Thyroid gland (tissue), 4 donors: ENCODE measurements at regions not wholly inside any gene's neighbourhood (a gene's known extent, or its start where the extent isn't known, plus 50 kb on each side); places are given as distances from the start of the nearest gene placed in this dataset.

Experiments used
- DNase-seq, 2 donors: peaks; one replicate each; pipeline ENCODE4 v3.0.0-alpha.2; 2019
- H3K27ac ChIP-seq, 3 donors: fragments of 200-600 bp; sonication (generic); 1 replicate in 2 of 3; 2 replicates in 1 of 3; pipeline ENCODE4 v1.5.1; 2016 to 2019; ENCODE audit warnings: mild to moderate bottlenecking in 1 of 3, moderate library complexity in 1 of 3
- H3K27me3 ChIP-seq: fragments of 200-600 bp; sonication (generic); one replicate; pipeline ENCODE4 v1.5.1; 2019
- H3K36me3 ChIP-seq, 2 donors: fragments of 200-600 bp; sonication (generic); one replicate each; pipeline ENCODE4 v1.5.1; 2016 to 2019
- H3K4me1 ChIP-seq, 2 donors: fragments of 200-600 bp; sonication (generic); one replicate each; pipeline ENCODE4 v1.5.1; 2017 to 2019
- H3K4me3 ChIP-seq, 3 donors: fragments of 200-600 bp; sonication (generic); replicated peaks in 1 of 3; 1 replicate in 2 of 3; 2 replicates in 1 of 3; pipeline ENCODE4 v1.5.1; 2016; ENCODE audit warnings: mild to moderate bottlenecking in 1 of 3
- H3K9me3 ChIP-seq: fragments of 200-600 bp; sonication (generic); one replicate; pipeline ENCODE4 v1.5.1; 2017
- POLR2A ChIP-seq, 2 donors: fragments of 450-650 bp; IDR thresholded peaks; one replicate each; pipeline ENCODE4 v1.6.1; 2017; ENCODE audit warnings: antibody characterized with exemption in 2 of 2, mild to moderate bottlenecking in 2 of 2, moderate library complexity in 1 of 2
- WGBS, 2 donors: methylation state at CpG; one replicate each; pipeline ENCODE4 v1.1.5; 2017; 5-methylcytosine and 5-hydroxymethylcytosine counted together
- intact Hi-C: fragments of 100-400 bp; cut with DNase I; formaldehyde crosslinking; loops from one replicate; pipeline ENCODE4 v1.15.1; 2023
- TF ChIP-seq, protein P1 (sequence below), 6 experiments: fragments of 200-600 bp in 3 of 6; fragments of 450-650 bp in 3 of 6; sonication (generic) in 3 of 6; IDR thresholded peaks; one replicate each; pipeline ENCODE4 v1.5.1; 2016 to 2019; ENCODE audit warnings: antibody characterized with exemption in 6 of 6, mild to moderate bottlenecking in 2 of 6, inconsistent platforms in 1 of 6, moderate library complexity in 1 of 6

DNA sequence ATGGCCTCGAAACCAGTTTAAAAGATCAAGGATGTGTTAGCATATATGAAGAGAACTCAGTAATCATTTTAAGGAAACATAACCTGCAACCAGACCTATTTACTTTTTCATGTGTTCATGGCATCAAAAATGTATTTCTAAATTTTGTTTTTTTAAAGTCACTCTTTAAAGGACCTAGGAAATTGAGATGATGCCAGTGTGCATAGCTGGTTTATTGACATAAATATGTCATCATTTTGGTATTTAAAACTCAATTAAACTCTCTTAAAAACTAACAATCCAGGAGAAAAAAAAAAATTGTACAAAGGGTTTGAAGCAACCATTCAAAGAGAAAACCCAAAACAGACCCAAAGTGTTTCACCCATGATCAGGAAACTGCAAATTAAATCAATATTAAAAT is 198.9 kb upstream of the RND3 start:
- Histone ChIP-seq H3K9me3 (no peaks in the 10 kb centered on the region), H3K27ac (no peak overlapping the region), H3K27me3 (no peaks in the 10 kb centered on the region), H3K36me3 (no peaks in the 10 kb centered on the region), H3K4me1 (no peaks in the 10 kb centered on the region), H3K4me3 (no peak overlapping the region)
- intact Hi-C loops, result no loop called here
- DNase-seq, result no peak
- 92 to 94% methylated on average over 1 of the region's 1 CpG for WGBS, 2 donors
- TF ChIP-seq POLR2A (IDR thresholded peaks at IDR 0.05), result no peak
- TF ChIP-seq, protein P1, sequence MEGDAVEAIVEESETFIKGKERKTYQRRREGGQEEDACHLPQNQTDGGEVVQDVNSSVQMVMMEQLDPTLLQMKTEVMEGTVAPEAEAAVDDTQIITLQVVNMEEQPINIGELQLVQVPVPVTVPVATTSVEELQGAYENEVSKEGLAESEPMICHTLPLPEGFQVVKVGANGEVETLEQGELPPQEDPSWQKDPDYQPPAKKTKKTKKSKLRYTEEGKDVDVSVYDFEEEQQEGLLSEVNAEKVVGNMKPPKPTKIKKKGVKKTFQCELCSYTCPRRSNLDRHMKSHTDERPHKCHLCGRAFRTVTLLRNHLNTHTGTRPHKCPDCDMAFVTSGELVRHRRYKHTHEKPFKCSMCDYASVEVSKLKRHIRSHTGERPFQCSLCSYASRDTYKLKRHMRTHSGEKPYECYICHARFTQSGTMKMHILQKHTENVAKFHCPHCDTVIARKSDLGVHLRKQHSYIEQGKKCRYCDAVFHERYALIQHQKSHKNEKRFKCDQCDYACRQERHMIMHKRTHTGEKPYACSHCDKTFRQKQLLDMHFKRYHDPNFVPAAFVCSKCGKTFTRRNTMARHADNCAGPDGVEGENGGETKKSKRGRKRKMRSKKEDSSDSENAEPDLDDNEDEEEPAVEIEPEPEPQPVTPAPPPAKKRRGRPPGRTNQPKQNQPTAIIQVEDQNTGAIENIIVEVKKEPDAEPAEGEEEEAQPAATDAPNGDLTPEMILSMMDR (IDR thresholded peaks at IDR 0.05), result no peak

DNA sequence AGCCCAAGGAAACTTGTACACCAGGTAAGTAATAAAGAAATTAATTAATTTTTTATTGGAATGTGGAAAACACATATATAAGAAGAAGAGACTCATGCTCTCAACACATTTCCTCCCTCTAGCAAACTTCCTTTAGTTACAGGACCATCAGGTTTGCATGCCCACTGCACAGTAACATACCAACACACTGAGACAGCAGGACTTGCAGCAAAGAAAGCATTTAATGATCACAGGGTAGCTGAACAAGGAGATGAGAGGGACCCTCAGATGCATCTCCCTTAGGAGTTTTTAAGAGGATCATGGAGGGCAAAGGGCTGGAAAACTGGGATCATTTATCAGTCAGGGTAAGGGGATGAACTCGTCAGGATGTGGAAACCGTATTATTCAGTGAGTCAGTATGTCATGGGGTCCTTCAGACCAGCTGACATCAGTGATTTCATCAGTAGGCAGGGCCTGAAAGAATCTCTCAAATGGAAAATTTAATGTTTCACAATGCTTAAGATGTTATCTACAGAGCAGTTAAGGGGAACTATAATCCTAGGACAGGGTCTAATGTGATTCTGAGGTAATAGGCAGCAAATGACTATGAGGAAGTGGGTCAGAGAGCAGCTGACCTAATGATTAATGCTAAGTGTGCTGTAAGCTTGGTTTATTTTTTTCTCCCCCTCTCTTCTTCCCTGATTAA is 193.8 kb upstream of the RND3 start:
- no peak overlapping the region for H3K4me3 ChIP-seq
- H3K27ac ChIP-seq, result no peak overlapping the region
- TF ChIP-seq POLR2A (IDR thresholded peaks at IDR 0.05), result no peak
- TF ChIP-seq, protein P1 (IDR thresholded peaks at IDR 0.05), result no peak
- H3K9me3 ChIP-seq, result no peaks in the 10 kb centered on the region
- no peaks in the 10 kb centered on the region for H3K36me3 ChIP-seq
- 69 to 92% methylated on average over 2 of the region's 2 CpGs for WGBS, 2 donors
- no peaks in the 10 kb centered on the region for H3K4me1 ChIP-seq
- intact Hi-C loops, result no loop called here
- H3K27me3 ChIP-seq, result no peaks in the 10 kb centered on the region
- DNase-seq, result no peak

DNA sequence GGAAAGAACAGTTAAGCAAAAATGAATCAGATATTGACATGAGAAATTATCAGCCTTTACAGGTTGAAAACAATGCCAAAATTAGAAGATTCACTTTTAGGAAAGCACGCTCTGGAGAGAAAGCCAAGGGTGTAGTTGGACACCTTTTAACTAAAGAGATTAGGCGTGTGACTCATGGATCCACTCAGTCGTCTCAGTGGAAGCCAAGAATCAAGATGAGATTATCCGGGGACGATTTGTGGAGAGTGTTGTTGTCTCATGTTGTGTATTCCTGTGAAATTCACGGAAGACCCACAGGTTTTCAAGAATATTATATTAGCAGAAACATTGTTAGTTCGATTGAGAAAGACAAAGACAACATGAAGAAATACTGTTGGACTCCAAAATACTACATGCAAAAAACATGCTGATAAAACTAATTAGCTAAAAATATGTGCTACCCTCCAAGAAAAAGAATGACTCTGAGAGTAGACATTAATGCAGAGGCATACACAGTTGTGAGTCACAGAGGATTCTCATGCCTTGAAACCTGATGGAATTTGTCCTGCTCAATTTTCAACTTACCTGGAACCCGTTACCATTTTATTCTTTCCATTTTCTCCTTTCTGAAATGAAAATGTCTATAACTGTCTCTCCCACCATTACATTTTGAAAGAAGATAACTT is 192.1 kb upstream of the RND3 start:
- intact Hi-C loops, result no loop called here
- Histone ChIP-seq H3K27me3 (no peaks in the 10 kb centered on the region), H3K36me3 (no peaks in the 10 kb centered on the region), H3K27ac (no peak overlapping the region), H3K9me3 (no peaks in the 10 kb centered on the region), H3K4me3 (no peak overlapping the region), H3K4me1 (no peaks in the 10 kb centered on the region)
- TF ChIP-seq, protein P1 (IDR thresholded peaks at IDR 0.05), result no peak
- TF ChIP-seq POLR2A (IDR thresholded peaks at IDR 0.05), result no peak
- 86 to 87% methylated on average over 8 of the region's 8 CpGs for WGBS, 2 donors
- DNase-seq, result no peak

DNA sequence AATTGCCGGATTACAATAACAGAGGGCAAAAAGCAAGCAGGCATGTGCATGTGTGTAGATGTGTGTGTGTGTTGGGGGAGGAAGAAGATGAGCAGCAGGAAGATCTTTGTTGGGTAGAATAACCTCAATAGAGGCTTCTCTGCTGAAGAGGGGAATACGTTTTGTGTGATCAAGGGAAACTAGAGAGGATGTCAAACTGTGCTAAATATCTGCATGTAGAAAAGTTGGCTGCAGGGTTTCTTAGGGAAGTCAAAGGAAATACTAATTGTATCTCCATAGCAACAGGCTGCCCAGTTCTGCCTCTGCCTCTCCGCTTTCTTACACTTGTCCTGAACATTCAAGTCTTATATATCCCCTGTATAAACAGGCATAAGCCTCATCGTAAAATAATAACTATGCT is 190.1 kb upstream of the RND3 start:
- H3K27ac ChIP-seq, result no peak overlapping the region
- TF ChIP-seq POLR2A (IDR thresholded peaks at IDR 0.05), result no peak
- TF ChIP-seq, protein P1 (IDR thresholded peaks at IDR 0.05), result no peak
- DNase-seq, result no peak
- H3K4me1 ChIP-seq, result no peaks in the 10 kb centered on the region
- no peaks in the 10 kb centered on the region for H3K36me3 ChIP-seq
- no peaks in the 10 kb centered on the region for H3K27me3 ChIP-seq
- intact Hi-C loops, result no loop called here
- H3K9me3 ChIP-seq, result no peaks in the 10 kb centered on the region
- no peak overlapping the region for H3K4me3 ChIP-seq
- WGBS, 2 donors, result 70 to 78% methylated on average over 4 of the region's 4 CpGs

DNA sequence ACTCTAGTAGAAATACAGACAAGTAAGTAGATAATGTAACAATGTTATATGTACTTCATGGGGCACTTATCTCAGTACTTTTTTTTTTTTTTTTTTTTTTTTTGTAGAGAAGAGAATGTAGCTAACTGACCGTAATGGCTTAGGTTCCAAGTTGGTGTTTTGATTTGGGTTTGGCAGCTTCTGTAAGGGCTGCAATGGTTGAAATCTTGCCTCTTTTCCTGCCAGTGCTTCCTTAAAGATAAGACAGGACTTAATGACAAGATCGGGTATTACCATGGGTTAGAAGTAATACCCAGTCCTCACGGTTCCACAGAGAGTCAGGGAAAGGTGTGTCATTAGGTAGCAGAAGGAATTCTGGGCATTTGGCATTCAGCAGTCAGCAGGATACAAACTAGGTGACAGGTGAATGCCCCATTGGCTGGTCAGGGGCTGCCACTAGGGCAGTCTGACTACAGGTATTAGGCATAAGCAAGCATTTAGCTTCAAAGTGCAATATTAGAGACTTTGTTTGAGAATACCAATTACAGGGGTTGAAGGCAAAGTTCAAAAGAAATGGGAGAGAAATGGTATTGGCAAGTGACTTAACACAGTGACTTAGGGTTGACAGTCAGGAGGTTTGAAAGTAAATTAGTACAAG is 189.4 kb upstream of the RND3 start:
- 83 to 86% methylated on average over 3 of the region's 3 CpGs for WGBS, 2 donors
- TF ChIP-seq, protein P1 (IDR thresholded peaks at IDR 0.05), result no peak
- TF ChIP-seq POLR2A (IDR thresholded peaks at IDR 0.05), result no peak
- Histone ChIP-seq H3K4me3 (no peak overlapping the region), H3K4me1 (no peaks in the 10 kb centered on the region), H3K27ac (no peak overlapping the region), H3K36me3 (no peaks in the 10 kb centered on the region), H3K9me3 (no peaks in the 10 kb centered on the region), H3K27me3 (no peaks in the 10 kb centered on the region)
- intact Hi-C loops, result no loop called here
- no peak for DNase-seq
